Peyer's patch (tissue), 4 donors: ENCODE measurements at regions not wholly inside any gene's neighbourhood (a gene's known extent, or its start where the extent isn't known, plus 50 kb on each side); places are given as distances from the start of the nearest gene placed in this dataset.

Experiments used
- DNase-seq, 3 donors: peaks; one replicate each; pipeline ENCODE4 v3.0.0-alpha.2; 2017 to 2019
- H3K27ac ChIP-seq, 4 donors: fragments of 200-600 bp; sonication (generic); one replicate each; pipeline ENCODE4 v1.5.1; 2016 to 2019
- H3K27me3 ChIP-seq, 2 donors: fragments of 200-600 bp; sonication (generic); one replicate each; pipeline ENCODE4 v1.5.1; 2019
- H3K36me3 ChIP-seq, 3 donors: fragments of 200-600 bp; sonication (generic); one replicate each; pipeline ENCODE4 v1.5.1; 2016 to 2019
- H3K4me1 ChIP-seq, 4 donors: fragments of 200-600 bp; sonication (generic); one replicate each; pipeline ENCODE4 v1.5.1; 2016 to 2019
- H3K4me3 ChIP-seq, 4 donors: fragments of 200-600 bp; sonication (generic); 1 replicate in 3 of 4; 2 replicates in 1 of 4; pipeline ENCODE4 v1.5.1; 2016 to 2019; ENCODE audit warnings: mild to moderate bottlenecking in 1 of 4
- H3K9me3 ChIP-seq, 4 donors: fragments of 200-600 bp; sonication (generic); one replicate each; pipeline ENCODE4 v1.5.1; 2016 to 2019; ENCODE audit warnings: mild to moderate bottlenecking in 1 of 4
- POLR2A ChIP-seq, 2 donors: fragments of 450-650 bp; IDR thresholded peaks; one replicate each; pipeline ENCODE4 v1.5.1; 2017; ENCODE audit warnings: antibody characterized with exemption in 2 of 2, mild to moderate bottlenecking in 2 of 2, moderate library complexity in 2 of 2
- TF ChIP-seq, protein P1 (sequence below), 6 experiments: fragments of 450-650 bp in 4 of 6; fragments of 200-600 bp in 2 of 6; sonication (generic) in 1 of 6; IDR thresholded peaks; one replicate each; pipeline ENCODE4 v1.5.1; 2017 to 2019; ENCODE audit warnings: antibody characterized with exemption in 6 of 6, mild to moderate bottlenecking in 3 of 6, moderate library complexity in 1 of 6

DNA sequence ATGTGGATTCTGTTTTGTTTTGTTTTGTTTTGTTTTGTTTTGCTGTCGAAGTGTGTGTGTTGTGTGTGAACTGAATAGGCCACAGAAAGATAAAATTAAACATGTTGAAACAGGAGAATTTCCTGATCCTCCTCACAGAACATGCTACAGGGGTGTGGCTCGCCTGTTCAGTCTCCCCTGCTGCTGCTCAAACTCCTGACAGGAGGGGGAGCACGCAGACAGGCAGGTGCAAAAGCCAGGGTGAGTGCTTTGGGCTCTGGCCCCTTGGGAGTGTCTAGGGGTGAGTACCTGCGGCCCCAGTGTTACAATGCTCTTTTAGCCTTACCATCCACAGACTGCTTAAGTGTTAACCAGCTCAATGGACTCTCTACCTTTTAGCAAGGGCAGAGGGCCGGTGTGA, 473.5 kb downstream of the MAT2B start:
- no peaks in the 10 kb centered on the region for H3K27me3 ChIP-seq
- no peak overlapping the region for H3K4me3 ChIP-seq
- no peaks in the 10 kb centered on the region for H3K36me3 ChIP-seq
- TF ChIP-seq POLR2A (IDR thresholded peaks at IDR 0.05), result no peak
- TF ChIP-seq, protein P1, sequence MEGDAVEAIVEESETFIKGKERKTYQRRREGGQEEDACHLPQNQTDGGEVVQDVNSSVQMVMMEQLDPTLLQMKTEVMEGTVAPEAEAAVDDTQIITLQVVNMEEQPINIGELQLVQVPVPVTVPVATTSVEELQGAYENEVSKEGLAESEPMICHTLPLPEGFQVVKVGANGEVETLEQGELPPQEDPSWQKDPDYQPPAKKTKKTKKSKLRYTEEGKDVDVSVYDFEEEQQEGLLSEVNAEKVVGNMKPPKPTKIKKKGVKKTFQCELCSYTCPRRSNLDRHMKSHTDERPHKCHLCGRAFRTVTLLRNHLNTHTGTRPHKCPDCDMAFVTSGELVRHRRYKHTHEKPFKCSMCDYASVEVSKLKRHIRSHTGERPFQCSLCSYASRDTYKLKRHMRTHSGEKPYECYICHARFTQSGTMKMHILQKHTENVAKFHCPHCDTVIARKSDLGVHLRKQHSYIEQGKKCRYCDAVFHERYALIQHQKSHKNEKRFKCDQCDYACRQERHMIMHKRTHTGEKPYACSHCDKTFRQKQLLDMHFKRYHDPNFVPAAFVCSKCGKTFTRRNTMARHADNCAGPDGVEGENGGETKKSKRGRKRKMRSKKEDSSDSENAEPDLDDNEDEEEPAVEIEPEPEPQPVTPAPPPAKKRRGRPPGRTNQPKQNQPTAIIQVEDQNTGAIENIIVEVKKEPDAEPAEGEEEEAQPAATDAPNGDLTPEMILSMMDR (IDR thresholded peaks at IDR 0.05), result peak in 2 of 6 experiments; percentile 21
- H3K4me1 ChIP-seq, result no peaks in the 10 kb centered on the region
- H3K27ac ChIP-seq, result no peak overlapping the region
- DNase-seq, result no peak
- no peaks in the 10 kb centered on the region for H3K9me3 ChIP-seq

DNA sequence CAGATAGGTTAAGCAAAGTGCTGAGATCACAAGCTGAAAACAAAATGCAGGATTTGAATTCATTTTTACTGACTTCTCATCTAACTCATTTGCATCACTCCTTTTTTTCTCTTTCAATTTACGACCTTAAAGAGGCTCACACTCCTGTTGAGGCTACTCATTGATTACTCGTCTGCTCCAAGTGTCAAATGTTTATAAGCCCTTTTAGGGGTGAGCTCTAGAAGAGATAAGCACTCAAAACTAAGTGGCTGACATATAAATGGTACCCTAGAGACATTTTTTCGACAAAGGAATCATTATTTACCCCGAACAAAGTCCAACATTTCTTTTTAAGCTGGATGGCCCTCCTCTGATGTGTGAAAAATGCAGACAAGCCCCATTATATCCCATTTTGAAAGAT, 483.1 kb downstream of the MAT2B start:
- H3K4me1 ChIP-seq, result no peaks in the 10 kb centered on the region
- TF ChIP-seq, protein P1 (IDR thresholded peaks at IDR 0.05), result no peak
- TF ChIP-seq POLR2A (IDR thresholded peaks at IDR 0.05), result no peak

DNA sequence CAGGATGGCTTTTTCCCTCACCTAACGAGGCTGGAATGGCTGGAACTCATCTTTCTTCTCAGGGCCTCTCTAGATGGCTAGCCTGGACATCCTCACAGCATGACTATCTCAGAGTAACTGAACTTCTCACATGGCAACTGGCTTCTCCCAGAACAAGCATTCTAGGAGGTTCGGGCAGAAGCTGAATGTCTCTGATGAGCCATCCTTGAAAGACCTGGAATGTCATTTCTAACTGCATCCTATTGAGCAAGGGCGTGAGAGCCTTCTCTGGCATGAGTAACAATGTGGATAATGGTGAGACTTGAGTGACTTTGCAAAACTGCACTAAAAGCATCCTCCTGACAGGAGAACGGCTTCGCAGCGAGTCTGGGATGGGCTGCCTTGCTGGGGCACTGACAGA, 487.7 kb downstream of the MAT2B start:
- no peak for TF ChIP-seq POLR2A (IDR thresholded peaks at IDR 0.05)
- TF ChIP-seq, protein P1 (IDR thresholded peaks at IDR 0.05), result no peak
- no peaks in the 10 kb centered on the region for H3K27me3 ChIP-seq
- H3K9me3 ChIP-seq, result no peaks in the 10 kb centered on the region
- no peak for DNase-seq
- H3K4me1 ChIP-seq, result no peaks in the 10 kb centered on the region
- no peaks in the 10 kb centered on the region for H3K36me3 ChIP-seq
- no peak overlapping the region for H3K27ac ChIP-seq
- no peak overlapping the region for H3K4me3 ChIP-seq

More for the DNA sequence above, 483.1 kb downstream of the MAT2B start:
- Histone ChIP-seq H3K27ac (no peak overlapping the region), H3K36me3 (no peaks in the 10 kb centered on the region), H3K27me3 (no peaks in the 10 kb centered on the region), H3K9me3 (no peaks in the 10 kb centered on the region), H3K4me3 (no peak overlapping the region)
- no peak for DNase-seq

DNA sequence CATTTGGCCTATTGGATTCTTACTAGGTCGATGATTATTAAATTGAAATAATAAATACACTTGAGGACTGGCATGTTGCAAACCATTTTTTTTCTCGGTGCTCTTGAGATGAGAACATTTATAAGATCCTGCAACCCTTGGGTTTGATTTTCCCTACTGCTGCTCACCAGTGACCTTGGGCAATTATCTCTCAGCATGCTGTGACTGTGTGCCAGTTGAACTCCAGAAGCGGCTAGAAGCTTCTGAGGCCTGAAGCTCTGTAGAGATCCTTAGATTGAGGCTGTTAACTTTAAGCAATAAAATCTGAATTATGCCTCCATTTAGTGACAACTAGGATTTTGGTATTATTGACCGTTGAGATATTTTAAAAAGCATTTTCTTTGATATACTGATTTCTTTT, 489.8 kb downstream of the MAT2B start:
- Histone ChIP-seq H3K4me3 (no peak overlapping the region), H3K4me1 (no peaks in the 10 kb centered on the region), H3K27me3 (no peaks in the 10 kb centered on the region), H3K36me3 (no peaks in the 10 kb centered on the region), H3K9me3 (no peaks in the 10 kb centered on the region), H3K27ac (no peak overlapping the region)
- TF ChIP-seq, protein P1 (IDR thresholded peaks at IDR 0.05), result no peak
- TF ChIP-seq POLR2A (IDR thresholded peaks at IDR 0.05), result no peak
- DNase-seq, result peak in 1 of 3 donors; percentile 49

DNA sequence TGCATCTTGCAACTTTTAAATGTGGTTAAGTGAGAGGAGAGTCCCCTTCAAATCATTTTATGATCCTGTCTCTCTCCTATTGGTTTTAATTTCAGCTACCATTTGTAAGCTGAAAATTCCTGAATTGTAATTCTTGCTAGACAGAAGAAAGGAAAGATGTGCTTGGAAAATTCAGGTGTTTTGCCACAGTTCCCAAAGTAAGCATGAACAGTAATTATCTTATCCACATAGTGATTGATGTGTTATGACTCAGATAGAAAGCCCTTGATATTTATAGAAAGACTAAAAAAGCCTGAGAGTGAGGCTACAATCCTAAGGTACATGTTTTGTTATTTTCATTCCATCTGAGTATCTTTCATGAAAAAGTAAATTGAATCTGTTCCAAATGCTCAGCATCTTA, 492.5 kb downstream of the MAT2B start:
- H3K27ac ChIP-seq, result no peak overlapping the region
- no peaks in the 10 kb centered on the region for H3K9me3 ChIP-seq
- no peaks in the 10 kb centered on the region for H3K36me3 ChIP-seq
- no peak for DNase-seq
- H3K27me3 ChIP-seq, result no peaks in the 10 kb centered on the region
- H3K4me1 ChIP-seq, result no peaks in the 10 kb centered on the region
- no peak for TF ChIP-seq POLR2A (IDR thresholded peaks at IDR 0.05)
- TF ChIP-seq, protein P1 (IDR thresholded peaks at IDR 0.05), result no peak
- no peak overlapping the region for H3K4me3 ChIP-seq

DNA sequence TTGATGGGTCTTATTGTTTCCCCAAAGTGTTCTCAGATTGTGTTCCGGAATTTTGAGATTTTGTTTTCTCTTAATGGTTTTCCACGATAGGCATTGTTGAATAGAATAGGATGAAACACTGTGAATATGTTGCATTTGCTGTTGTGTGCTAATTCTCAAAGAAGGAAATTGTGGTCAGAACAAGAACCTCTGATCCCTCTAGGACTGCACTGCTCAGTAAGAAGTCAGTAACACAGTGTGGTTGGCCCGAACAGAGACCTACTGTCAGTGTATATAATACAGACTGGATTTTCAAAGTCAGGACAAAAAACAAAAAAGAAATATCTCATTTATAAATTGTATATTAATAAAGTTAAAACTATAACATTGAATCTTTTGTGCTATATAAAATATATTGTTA, 494.8 kb downstream of the MAT2B start:
- H3K4me3 ChIP-seq, result no peak overlapping the region
- no peak for TF ChIP-seq POLR2A (IDR thresholded peaks at IDR 0.05)
- TF ChIP-seq, protein P1 (IDR thresholded peaks at IDR 0.05), result no peak
- H3K27me3 ChIP-seq, result no peaks in the 10 kb centered on the region
- no peak for DNase-seq
- no peaks in the 10 kb centered on the region for H3K36me3 ChIP-seq
- no peak overlapping the region for H3K27ac ChIP-seq
- H3K9me3 ChIP-seq, result no peaks in the 10 kb centered on the region
- no peaks in the 10 kb centered on the region for H3K4me1 ChIP-seq
